ENCODE measurements at regions not wholly inside any gene's neighbourhood (a gene's known extent, or its start where the extent isn't known, plus 50 kb on each side); places are given as distances from the start of the nearest gene placed in this dataset.
"Not testable (repeated sequence)": the region's sequence is repeated elsewhere in the genome, so short reads cannot be mapped to it uniquely, and the experiment has no call there.

GRCh38 chr14:89507926-89508460, 91.0 kb upstream of the FOXN3 start:
- Mint-ChIP-seq H3K36me3 (ENCODE audit: unreplicated experiment) (peaks cover 13% of the 10 kb centered on the region), H3K4me1 (ENCODE audit: low read depth, unreplicated experiment) (peaks cover 28% of the 10 kb centered on the region), H3K27me3 (ENCODE audit: unreplicated experiment) (peaks cover 6% of the 10 kb centered on the region), H3K4me3 (ENCODE audit: unreplicated experiment) (no peak overlapping the region), H3K27ac (ENCODE audit: unreplicated experiment) (no peak overlapping the region), H3K9me3 (ENCODE audit: unreplicated experiment) (peaks cover 2% of the 10 kb centered on the region)
- TF ChIP-seq CTCF (IDR thresholded peaks at IDR 0.05; ENCODE audit: partially characterized antibody, unreplicated experiment) = no peak
- DNase-seq = no peak

- peaks cover 6% of the 10 kb centered on the region for H3K27me3 Mint-ChIP-seq (ENCODE audit: unreplicated experiment)
- H3K27ac Mint-ChIP-seq (ENCODE audit: unreplicated experiment) = no peak overlapping the region
- no peak overlapping the region for H3K4me3 Mint-ChIP-seq (ENCODE audit: unreplicated experiment)
- peaks cover 11% of the 10 kb centered on the region for H3K36me3 Mint-ChIP-seq (ENCODE audit: unreplicated experiment)
- DNase-seq = no peak
- peaks cover 28% of the 10 kb centered on the region for H3K4me1 Mint-ChIP-seq (ENCODE audit: low read depth, unreplicated experiment)
- TF ChIP-seq CTCF (IDR thresholded peaks at IDR 0.05; ENCODE audit: partially characterized antibody, unreplicated experiment) = no peak
- H3K9me3 Mint-ChIP-seq (ENCODE audit: unreplicated experiment) = peaks cover 2% of the 10 kb centered on the region
Observed at GRCh38 chr14:89507521-89507920, 90.5 kb upstream of the FOXN3 start.

- H3K27me3 Mint-ChIP-seq (ENCODE audit: unreplicated experiment); DNase-seq; H3K9me3 Mint-ChIP-seq (ENCODE audit: unreplicated experiment); H3K4me3 Mint-ChIP-seq (ENCODE audit: unreplicated experiment); H3K27ac Mint-ChIP-seq (ENCODE audit: unreplicated experiment); H3K36me3 Mint-ChIP-seq (ENCODE audit: unreplicated experiment): not testable (repeated sequence)
- H3K4me1 Mint-ChIP-seq (ENCODE audit: low read depth, unreplicated experiment) = peaks cover 28% of the 10 kb centered on the region
Observed at GRCh38 chr14:89506891-89507452, 89.9 kb upstream of the FOXN3 start.

- DNase-seq = no peak
- Mint-ChIP-seq H3K36me3 (ENCODE audit: unreplicated experiment) (no peaks in the 10 kb centered on the region), H3K27ac (ENCODE audit: unreplicated experiment) (no peak overlapping the region), H3K4me3 (ENCODE audit: unreplicated experiment) (no peak overlapping the region), H3K27me3 (ENCODE audit: unreplicated experiment) (peaks cover 14% of the 10 kb centered on the region), H3K9me3 (ENCODE audit: unreplicated experiment) (no peaks in the 10 kb centered on the region), H3K4me1 (ENCODE audit: low read depth, unreplicated experiment) (peaks cover 30% of the 10 kb centered on the region)
- TF ChIP-seq CTCF (IDR thresholded peaks at IDR 0.05; ENCODE audit: partially characterized antibody, unreplicated experiment) = no peak
Observed at GRCh38 chr14:89504602-89505313, 87.7 kb upstream of the FOXN3 start.

GRCh38 chr14:89504091-89504490, 87.1 kb upstream of the FOXN3 start:
- TF ChIP-seq CTCF (IDR thresholded peaks at IDR 0.05; ENCODE audit: partially characterized antibody, unreplicated experiment) = no peak
- Mint-ChIP-seq H3K9me3 (ENCODE audit: unreplicated experiment) (no peaks in the 10 kb centered on the region), H3K27ac (ENCODE audit: unreplicated experiment) (peak overlapping the region; percentile 76), H3K27me3 (ENCODE audit: unreplicated experiment) (peaks cover 13% of the 10 kb centered on the region), H3K4me3 (ENCODE audit: unreplicated experiment) (no peak overlapping the region), H3K4me1 (ENCODE audit: low read depth, unreplicated experiment) (peaks cover 31% of the 10 kb centered on the region), H3K36me3 (ENCODE audit: unreplicated experiment) (no peaks in the 10 kb centered on the region)
- DNase-seq = no peak

Measured in glutamatergic neuron (in vitro differentiated cells).